ENCODE measurements at regions not wholly inside any gene's neighbourhood (a gene's known extent, or its start where the extent isn't known, plus 50 kb on each side); places are given as distances from the start of the nearest gene placed in this dataset.
A peak's percentile ranks its signal among the peaks of the same experiment; 100 is the strongest.

GRCh38 chr2:19769513-19769912, 132.3 kb downstream of the TTC32 start:
- Histone ChIP-seq H3K4me3 (ENCODE audit: low read length) (no peak overlapping the region), H3K27me3 (replicated peaks; ENCODE audit: insufficient read depth, low read length) (no peaks in the 10 kb centered on the region), H3K4me1 (ENCODE audit: low read length) (no peaks in the 10 kb centered on the region), H2AFZ (ENCODE audit: low read length) (no peak overlapping the region), H4K20me1 (ENCODE audit: insufficient read depth, low read length) (no peaks in the 10 kb centered on the region), H3K4me2 (ENCODE audit: low read depth, low read length) (no peak overlapping the region), H3K27ac (ENCODE audit: low read length) (no peak overlapping the region), H3K36me3 (replicated peaks; ENCODE audit: insufficient read depth, low read length) (no peaks in the 10 kb centered on the region), H3K9me3 (replicated peaks; ENCODE audit: insufficient read depth, low read length) (no peaks in the 10 kb centered on the region), H3F3A (ENCODE audit: insufficient read depth, low read length) (no peaks in the 10 kb centered on the region), H3K79me2 (ENCODE audit: low read length) (no peaks in the 10 kb centered on the region), H3K9me2 (replicated peaks; ENCODE audit: insufficient read depth, low read length) (no peaks in the 10 kb centered on the region), H3K9ac (ENCODE audit: low read length) (no peak overlapping the region)
- TF ChIP-seq CTCF (IDR thresholded peaks at IDR 0.05; ENCODE audit: low read length) (peak; percentile 22), EZH2 (optimal IDR thresholded peaks at IDR 0.05; ENCODE audit: low read depth, low read length) (no peak)
- DNase-seq, result no peak

GRCh38 chr2:19767899-19768298, 133.9 kb downstream of the TTC32 start:
- Histone ChIP-seq H2AFZ (ENCODE audit: low read length) (no peak overlapping the region), H3K4me1 (ENCODE audit: low read length) (no peaks in the 10 kb centered on the region), H3K27ac (ENCODE audit: low read length) (no peak overlapping the region), H3K79me2 (ENCODE audit: low read length) (no peaks in the 10 kb centered on the region), H4K20me1 (ENCODE audit: insufficient read depth, low read length) (no peaks in the 10 kb centered on the region), H3K4me2 (ENCODE audit: low read depth, low read length) (no peak overlapping the region), H3K9me2 (replicated peaks; ENCODE audit: insufficient read depth, low read length) (no peaks in the 10 kb centered on the region), H3K36me3 (replicated peaks; ENCODE audit: insufficient read depth, low read length) (no peaks in the 10 kb centered on the region), H3K4me3 (ENCODE audit: low read length) (no peak overlapping the region), H3F3A (ENCODE audit: insufficient read depth, low read length) (no peaks in the 10 kb centered on the region), H3K9me3 (replicated peaks; ENCODE audit: insufficient read depth, low read length) (no peaks in the 10 kb centered on the region), H3K9ac (ENCODE audit: low read length) (no peak overlapping the region), H3K27me3 (replicated peaks; ENCODE audit: insufficient read depth, low read length) (no peaks in the 10 kb centered on the region)
- no peak for DNase-seq
- TF ChIP-seq EZH2 (optimal IDR thresholded peaks at IDR 0.05; ENCODE audit: low read depth, low read length), result no peak
- TF ChIP-seq EZH2phosphoT487 (IDR thresholded peaks at IDR 0.05; ENCODE audit: low read length), result no peak
- TF ChIP-seq CTCF (IDR thresholded peaks at IDR 0.05; ENCODE audit: low read length), result no peak

GRCh38 chr2:19764998-19765397, 136.8 kb downstream of the TTC32 start:
- Histone ChIP-seq H4K20me1 (ENCODE audit: insufficient read depth, low read length) (no peaks in the 10 kb centered on the region), H3K4me3 (ENCODE audit: low read length) (no peak overlapping the region), H3K79me2 (ENCODE audit: low read length) (no peaks in the 10 kb centered on the region), H3K36me3 (replicated peaks; ENCODE audit: insufficient read depth, low read length) (no peaks in the 10 kb centered on the region), H3K27ac (ENCODE audit: low read length) (no peak overlapping the region), H2AFZ (ENCODE audit: low read length) (no peak overlapping the region), H3K4me1 (ENCODE audit: low read length) (no peaks in the 10 kb centered on the region), H3K9me3 (replicated peaks; ENCODE audit: insufficient read depth, low read length) (no peaks in the 10 kb centered on the region), H3K9ac (ENCODE audit: low read length) (no peak overlapping the region), H3K4me2 (ENCODE audit: low read depth, low read length) (no peak overlapping the region), H3K27me3 (replicated peaks; ENCODE audit: insufficient read depth, low read length) (no peaks in the 10 kb centered on the region), H3F3A (ENCODE audit: insufficient read depth, low read length) (no peaks in the 10 kb centered on the region), H3K9me2 (replicated peaks; ENCODE audit: insufficient read depth, low read length) (no peaks in the 10 kb centered on the region)
- no peak for DNase-seq
- no peak for TF ChIP-seq EZH2 (optimal IDR thresholded peaks at IDR 0.05; ENCODE audit: low read depth, low read length)
- no peak for TF ChIP-seq CTCF (IDR thresholded peaks at IDR 0.05; ENCODE audit: low read length)
- no peak for TF ChIP-seq EZH2phosphoT487 (IDR thresholded peaks at IDR 0.05; ENCODE audit: low read length)

Measured in MM.1S (cell line).